DMS 273 treated with DMSO at 0.1 percent for 48 hours (cell line): ENCODE measurements at regions not wholly inside any gene's neighbourhood (a gene's known extent, or its start where the extent isn't known, plus 50 kb on each side); places are given as distances from the start of the nearest gene placed in this dataset.
"Not testable (repeated sequence)": the region's sequence is repeated elsewhere in the genome, so short reads cannot be mapped to it uniquely, and the experiment has no call there.

Experiments used
- DNase-seq: peaks from one replicate; lab custom pipeline; 2025; lab: John Stamatoyannopoulos, UW

- no peak for DNase-seq
Measured at GRCh38 chr2:129193961-129194360, 785.5 kb upstream of the RAB6C start.

- no peak for DNase-seq
Measured at GRCh38 chr2:129199501-129199900, 780.0 kb upstream of the RAB6C start.

GRCh38 chr2:129201696-129202095, 777.8 kb upstream of the RAB6C start:
- no peak for DNase-seq

- no peak for DNase-seq
Measured at GRCh38 chr2:129203331-129203730, 776.1 kb upstream of the RAB6C start.

GRCh38 chr2:129204581-129204980, 774.9 kb upstream of the RAB6C start:
- DNase-seq, result not testable (repeated sequence)

GRCh38 chr2:129205176-129205575, 774.3 kb upstream of the RAB6C start:
- no peak for DNase-seq

GRCh38 chr2:129205766-129206165, 773.7 kb upstream of the RAB6C start:
- DNase-seq, result no peak

- DNase-seq, result no peak
Measured at GRCh38 chr2:129212299-129212958, 767.0 kb upstream of the RAB6C start.

- DNase-seq, result no peak
Measured at GRCh38 chr2:129224022-129224421, 755.4 kb upstream of the RAB6C start.

GRCh38 chr2:129224486-129224885, 755.0 kb upstream of the RAB6C start:
- DNase-seq, result no peak

- no peak for DNase-seq
Measured at GRCh38 chr2:129229196-129229595, 750.3 kb upstream of the RAB6C start.

- DNase-seq, result no peak
Measured at GRCh38 chr2:129229830-129230441, 749.5 kb upstream of the RAB6C start.

- no peak for DNase-seq
Measured at GRCh38 chr2:129231924-129232323, 747.5 kb upstream of the RAB6C start.

- DNase-seq, result no peak
Measured at GRCh38 chr2:129233166-129233565, 746.3 kb upstream of the RAB6C start.

GRCh38 chr2:129233751-129234406, 745.6 kb upstream of the RAB6C start:
- no peak for DNase-seq

- no peak for DNase-seq
Measured at GRCh38 chr2:129236601-129237000, 742.9 kb upstream of the RAB6C start.

GRCh38 chr2:129237966-129238725, 741.3 kb upstream of the RAB6C start:
- DNase-seq, result no peak

- no peak for DNase-seq
Measured at GRCh38 chr2:129239141-129239540, 740.3 kb upstream of the RAB6C start.

GRCh38 chr2:129240061-129240460, 739.4 kb upstream of the RAB6C start:
- DNase-seq, result no peak

- DNase-seq, result no peak
Measured at GRCh38 chr2:129242269-129242668, 737.2 kb upstream of the RAB6C start.

GRCh38 chr2:129247751-129248150, 731.7 kb upstream of the RAB6C start:
- no peak for DNase-seq

GRCh38 chr2:129248198-129248597, 731.3 kb upstream of the RAB6C start:
- no peak for DNase-seq
